HG02642 (cell line): ENCODE measurements at regions not wholly inside any gene's neighbourhood (a gene's known extent, or its start where the extent isn't known, plus 50 kb on each side); places are given as distances from the start of the nearest gene placed in this dataset.

Source experiments
- ATAC-seq: cut with Tn5 transposase; IDR thresholded peaks from one replicate; pipeline ENCODE4 v1.9.1; 2021; ENCODE audit warnings: mild to moderate bottlenecking; ENCODE audit not compliant: unreplicated experiment, poor library complexity

DNA sequence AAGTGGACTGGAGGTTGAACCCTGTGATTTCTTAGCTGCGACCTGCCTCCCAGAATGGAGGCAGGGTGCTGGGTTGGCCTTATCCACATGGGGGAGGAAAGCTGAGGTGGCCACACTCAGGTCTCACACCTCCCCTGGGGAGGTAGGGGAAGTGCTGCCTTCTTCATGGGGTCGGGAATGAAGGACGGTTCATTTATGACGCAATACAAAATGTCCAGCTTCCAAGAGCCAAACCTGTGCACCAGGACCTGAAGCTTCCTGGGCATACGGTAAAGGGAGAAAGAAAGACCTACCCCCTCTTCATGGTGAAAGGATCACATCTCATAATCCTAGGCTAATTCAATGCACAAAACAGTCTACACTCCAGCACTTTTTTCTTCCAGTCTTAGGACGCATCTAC is 150.6 kb upstream of the CDYL start:
- no peak for ATAC-seq

DNA sequence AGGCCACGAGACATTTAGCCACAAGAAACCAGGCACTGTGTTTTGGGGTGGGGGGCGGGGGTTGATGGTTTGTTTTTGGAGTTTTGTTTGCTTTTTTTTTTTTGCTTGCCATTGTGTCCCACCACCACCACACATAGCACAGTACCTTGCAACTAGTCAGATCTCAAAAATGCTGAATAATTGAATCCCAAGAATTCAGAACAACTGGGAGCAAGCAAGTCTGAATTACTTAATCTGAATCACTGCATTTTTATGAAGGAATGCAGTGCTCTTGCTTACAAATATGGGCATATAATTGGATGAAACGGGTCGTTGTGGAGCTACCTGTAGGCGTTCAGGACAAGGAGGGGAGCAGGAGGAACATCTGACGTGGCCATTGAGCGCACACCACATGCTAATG is 151.5 kb upstream of the CDYL start:
- ATAC-seq = no peak

DNA sequence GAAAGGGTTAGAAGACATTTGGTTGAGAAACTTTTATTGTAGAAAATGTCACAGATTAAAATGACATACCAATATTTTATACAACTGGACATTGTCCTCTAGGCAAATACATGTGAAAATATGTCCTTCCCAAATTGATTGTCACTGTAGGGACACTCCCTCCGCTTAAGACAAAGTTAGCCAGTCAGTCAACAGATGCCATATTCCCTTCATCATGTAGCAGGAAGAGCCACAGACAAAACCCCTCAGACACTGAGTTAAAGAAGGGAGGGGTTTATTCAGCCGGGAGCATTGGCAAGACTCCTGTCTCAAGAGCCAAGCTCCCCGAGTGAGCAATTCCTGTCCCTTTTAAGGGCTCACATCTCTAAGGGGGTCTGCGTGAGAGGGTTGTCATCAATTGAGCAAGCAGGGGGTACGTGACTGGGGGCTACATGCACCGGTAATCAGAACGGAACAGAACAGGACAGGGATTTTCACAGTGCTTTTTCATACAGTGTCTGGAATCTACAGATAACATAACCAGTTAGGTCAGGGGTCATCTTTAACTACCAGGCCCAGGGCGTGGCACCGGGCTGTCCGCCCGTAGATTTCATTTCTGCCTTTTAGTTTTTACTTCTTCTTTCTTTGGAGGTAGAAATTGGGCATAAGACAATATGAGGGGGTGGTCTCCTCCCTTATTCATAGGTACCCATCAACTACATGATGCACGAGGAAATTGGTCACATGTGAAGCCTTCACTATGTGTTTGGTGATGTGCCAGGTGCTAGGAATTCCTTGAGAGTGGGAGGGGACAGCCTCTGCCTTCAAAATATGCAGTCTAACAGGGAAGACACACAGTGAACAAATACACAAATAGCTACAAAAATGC is 155.7 kb upstream of the CDYL start:
- ATAC-seq = no peak

DNA sequence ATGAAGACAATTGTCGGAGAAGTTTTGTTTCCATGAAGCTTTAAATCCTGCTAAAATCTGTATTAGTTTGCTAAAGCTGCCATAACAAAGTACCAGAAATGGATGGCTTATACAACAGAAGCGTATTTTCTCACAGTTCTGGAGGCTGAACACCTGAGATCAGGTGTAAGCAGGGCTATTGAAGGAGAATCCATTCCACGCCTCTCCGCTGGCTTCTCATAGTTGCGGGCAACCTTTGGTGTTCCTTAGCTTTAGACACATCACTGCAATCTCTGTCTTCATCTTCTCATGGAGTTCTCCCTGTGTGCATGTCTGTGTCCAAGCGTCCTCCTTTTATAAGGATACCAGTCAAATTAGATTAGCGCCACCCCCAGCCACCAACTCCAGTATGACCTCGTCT is 159.9 kb upstream of the CDYL start:
- ATAC-seq = no peak

DNA sequence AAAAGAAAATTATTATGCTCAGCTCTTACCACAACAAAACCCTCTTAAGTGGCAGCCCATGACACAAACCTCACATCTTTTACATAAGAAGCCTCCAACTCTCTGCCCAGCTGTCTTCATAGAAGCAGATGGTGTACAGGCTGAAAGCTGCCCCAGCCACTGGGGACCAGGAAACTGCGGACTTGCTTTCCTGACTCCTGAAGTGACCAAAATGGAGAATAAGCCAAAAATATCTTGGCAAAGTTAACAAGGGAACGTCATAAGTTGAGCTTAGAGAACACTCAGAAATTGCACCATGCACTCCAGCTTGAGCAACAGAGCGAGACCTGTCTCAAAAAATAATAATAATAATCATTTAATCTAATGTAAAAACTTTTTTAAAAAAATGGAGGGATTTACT is 160.3 kb upstream of the CDYL start:
- no peak for ATAC-seq

DNA sequence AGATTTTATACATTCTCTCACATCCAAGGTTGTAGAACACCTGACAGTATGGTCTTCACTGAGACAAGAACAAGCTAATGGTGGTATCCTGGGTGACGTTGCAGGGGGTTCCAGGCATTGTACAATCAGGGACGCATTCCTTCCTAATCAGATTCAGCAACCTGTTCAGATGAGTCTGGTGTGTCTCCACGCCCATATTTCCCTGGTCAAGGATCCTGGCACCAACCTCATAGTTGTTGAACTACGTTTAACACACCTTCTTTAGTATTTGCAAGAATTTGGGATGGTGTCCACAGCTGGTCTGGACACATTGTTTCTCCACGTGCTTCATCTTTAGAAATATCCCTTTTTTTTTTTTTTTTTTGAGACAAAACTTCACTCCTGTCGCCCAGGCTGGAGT is 161.0 kb upstream of the CDYL start:
- ATAC-seq = no peak

DNA sequence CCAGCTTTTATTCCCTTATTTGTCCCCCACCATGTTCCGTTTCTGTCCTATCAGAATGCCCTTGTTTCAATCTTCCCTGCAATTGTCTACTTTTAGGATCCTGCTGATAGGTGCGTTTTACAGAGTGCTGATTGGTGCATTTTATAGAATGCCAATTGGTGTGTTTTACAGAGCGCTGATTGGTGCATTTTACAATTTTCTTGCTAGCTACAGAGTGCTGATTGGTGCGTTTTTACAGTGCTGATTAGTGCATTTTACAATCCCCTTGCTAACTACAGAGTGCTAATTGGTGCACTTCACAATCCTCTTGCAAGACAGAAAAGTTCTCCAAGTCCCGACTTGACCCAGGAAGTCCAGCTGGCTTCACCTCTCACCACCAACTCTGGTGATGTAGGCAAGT is 161.6 kb upstream of the CDYL start:
- no peak for ATAC-seq

DNA sequence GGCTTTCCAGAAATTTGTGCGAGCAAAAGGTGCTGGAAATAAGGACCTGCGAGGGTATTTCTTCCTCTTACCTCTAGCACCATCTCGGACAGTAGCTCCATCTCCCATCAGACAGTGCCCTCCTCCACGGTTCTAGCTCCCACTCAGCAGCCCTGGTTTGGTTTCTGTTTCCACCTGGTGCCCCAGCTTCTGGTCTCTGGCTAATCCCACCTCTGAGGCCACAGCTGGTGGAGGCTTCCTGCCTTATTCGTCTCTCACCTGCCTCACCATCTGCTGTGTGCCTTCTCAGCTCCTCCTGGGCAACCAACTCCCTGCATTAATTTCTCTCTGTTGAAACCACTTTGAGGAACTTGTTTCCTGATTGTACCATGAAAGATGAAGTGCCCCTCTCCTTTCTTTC is 162.4 kb upstream of the CDYL start:
- ATAC-seq = no peak

DNA sequence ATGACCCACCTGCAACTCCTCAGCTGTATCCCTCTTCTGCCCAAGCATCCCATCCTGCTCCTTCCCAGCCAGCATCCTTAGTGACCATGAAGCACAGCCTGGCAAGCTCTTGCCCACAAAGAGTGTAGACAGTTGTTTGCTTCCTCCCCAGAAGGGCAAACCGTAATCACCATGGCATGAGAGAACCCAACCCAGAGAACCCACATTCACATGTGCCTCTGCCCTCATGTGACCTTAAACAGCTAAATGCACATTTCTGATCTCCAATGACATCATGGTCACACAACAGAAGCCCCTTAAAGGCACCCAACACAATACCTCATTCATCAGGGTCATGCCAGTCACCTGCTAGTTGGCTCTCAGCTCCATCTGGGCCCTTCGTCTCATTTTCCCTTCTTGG is 162.8 kb upstream of the CDYL start:
- no peak for ATAC-seq

DNA sequence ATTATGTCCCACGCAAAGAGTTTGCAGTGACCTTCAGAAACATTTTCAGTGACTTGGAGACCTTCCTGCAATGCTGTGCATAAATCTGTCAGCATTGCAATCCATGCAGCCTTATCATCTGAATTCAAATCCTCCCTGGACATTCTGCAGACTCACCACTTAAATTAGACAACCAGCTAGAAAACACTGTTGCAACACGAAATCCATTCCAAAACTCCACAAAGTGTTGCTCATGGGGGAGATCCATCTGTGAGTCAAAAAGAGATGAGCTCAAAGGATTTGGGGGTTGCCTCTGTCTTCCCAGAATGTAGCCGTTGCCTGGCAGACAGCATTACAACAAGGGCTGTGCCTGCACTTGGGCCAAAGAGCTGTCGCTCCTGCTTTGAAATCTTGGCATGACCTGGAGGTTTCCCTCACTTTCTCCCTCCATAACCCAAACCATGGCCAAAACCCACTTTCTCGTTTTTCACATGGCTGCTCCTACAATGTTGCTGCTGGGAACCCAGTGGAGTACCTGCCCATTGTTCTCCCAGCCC is 163.5 kb upstream of the CDYL start:
- ATAC-seq = no peak

DNA sequence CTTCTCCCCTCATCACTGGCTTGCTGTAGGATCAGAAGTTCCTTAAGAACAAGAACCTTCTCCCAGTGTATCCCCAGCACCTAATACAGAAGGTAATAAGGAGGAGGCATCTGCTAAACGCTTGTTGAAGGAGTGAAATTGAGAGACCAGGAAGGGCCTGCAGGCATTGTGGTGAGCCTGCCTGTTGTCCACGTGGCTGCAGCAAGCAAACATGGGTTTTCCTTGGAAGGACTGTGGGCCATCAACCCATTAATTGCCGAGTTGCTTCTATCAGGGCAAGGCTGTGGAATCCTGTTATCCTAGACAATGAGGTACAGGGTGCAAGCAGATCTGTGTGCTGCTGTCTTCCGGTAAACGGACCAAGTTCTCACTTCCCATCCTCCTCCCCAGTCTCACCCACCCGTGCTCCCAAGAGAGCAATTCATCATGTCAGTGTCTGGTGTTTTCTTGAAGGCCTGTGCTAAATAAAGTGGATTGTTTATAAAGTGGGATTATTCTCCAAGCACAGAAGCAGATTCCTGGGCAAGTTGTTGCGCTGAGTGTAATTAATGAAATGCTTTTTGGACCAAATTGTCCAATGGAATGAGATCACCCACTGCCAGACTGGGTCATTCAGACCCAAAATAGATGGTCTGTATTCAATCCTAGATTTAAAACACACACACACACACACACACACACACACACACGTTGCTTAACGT is 164.6 kb upstream of the CDYL start:
- no peak for ATAC-seq

DNA sequence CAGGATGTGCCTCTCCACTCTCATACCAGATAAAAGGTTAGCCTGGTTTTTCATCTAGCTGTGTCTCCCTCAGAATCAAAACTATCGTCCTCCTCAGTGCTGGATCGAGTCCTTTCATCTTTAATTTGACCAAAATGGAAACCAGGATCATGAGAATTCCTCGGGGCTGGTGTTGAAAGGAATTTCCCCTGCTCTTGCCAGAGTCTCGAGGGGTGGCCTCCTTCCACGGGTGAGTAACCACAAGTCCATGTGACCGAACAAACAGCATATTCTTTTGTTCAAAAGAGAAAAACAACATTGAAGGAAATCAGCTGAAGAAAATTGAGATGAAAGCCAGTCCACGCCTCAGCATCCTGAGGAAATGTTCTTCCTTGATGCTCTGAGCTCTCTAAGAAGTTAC is 165.9 kb upstream of the CDYL start:
- ATAC-seq = no peak

DNA sequence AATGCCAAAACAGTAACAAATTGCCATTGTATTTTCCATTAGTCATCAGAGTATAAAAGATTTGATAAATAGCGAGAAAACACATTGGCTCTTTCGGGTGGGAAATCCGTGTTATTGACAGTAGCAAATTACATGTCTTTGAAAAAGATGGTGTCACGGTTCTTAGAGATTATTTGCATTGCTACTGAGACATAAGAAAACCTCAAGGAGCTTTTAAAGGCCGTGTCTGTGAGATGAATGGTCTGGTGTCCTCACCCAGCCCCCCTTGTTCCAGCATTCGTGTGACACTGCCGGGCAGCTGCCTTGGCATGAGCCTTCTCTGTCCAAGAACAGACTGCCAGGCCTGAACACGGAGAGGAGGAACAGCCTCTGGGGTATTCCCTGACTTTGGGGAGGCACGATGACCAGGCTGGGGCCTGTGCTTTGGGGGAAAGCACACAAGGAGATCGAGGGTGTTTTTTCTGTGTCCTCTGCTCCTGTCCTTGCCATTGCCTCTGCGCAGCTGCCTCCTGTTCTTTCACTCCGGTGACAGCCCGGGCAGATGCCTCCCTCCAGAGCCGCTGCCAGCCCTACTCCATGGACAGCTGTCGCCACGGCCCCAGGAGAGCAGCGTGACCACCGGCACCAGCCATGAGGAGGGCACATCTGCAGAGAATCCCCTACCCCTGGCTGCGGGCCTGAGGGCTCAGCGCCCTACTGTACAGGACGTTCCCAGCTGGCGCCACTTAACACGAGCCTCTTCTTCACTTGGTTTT is 167.7 kb upstream of the CDYL start:
- no peak for ATAC-seq

DNA sequence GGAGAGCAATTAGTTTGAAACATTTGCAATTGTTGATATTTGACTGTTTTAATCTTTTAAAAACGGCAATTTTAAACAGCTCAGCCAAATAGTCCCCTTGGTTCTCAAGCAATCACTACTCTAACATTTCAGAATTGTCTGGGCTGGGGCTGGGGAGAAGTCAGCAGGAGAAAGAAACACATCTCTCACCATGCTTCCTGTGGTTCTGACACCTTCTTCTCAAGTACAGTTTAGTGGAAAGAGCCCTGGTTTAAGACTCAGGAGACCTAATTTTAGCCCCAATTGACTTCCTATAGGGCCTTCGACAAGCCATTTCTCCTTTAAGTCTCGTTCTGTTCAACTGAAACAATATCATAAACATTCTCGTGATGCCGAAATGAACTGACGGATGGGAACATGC is 168.4 kb upstream of the CDYL start:
- ATAC-seq = no peak

DNA sequence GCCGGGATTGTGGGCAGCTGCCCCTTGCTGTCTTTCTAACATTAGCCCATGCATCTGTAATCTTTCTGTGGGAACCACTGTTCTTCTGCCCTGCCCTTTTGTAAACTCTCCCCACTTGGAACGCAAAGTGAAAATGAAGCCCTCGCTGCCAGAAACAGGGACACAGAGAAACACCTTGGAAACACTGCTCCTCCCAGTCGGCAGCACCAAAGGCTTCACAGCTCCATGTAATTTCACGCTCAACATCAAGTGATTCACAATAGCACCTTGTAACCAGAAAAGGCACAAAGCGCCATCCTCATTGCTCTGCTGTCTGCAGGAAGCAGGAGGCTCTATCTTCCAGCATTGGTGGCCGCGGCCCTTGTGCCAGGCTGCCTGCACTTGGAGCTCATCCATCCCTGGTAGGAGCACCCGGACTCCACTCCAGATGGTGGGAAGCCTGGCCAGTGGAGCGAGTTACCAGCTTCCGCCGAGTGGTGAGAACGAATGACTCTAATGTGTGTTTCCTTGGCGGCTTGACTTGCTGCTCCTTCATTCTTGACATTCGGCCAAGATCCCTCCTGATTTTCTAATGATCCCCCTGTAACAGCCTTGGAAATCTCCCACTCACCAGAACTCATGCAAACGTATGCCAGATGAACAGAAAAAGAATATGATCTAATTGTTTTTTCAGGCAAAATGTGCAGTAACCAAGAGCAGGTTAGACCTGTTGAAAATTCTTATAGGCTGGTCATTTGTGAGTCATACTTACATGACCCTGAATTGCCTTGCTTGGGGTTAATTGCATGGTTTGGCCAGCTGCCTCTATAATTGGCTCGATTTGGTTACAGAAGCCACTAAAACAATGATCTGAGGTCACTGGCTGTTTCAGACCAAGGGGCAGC is 169.1 kb upstream of the CDYL start:
- ATAC-seq = no peak

DNA sequence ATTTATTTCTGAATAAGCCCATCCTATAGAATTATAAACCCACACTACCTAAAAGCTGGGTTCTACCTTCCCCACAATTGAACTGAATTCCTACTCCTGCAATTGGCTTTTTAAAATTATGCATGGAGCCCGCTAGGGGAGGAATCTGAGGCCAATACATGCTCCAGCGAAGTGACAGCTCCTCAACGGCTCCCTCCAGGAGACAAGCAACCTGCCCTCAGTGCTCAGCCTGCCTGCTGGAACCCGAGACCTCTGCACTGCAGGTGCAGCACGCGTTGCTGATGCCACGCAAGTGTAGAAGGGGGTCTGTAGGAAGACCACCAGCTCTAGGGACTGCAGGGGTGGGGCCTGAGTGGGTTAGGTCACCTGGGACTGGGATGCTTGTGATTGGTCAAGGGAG is 170.2 kb upstream of the CDYL start:
- ATAC-seq = no peak

DNA sequence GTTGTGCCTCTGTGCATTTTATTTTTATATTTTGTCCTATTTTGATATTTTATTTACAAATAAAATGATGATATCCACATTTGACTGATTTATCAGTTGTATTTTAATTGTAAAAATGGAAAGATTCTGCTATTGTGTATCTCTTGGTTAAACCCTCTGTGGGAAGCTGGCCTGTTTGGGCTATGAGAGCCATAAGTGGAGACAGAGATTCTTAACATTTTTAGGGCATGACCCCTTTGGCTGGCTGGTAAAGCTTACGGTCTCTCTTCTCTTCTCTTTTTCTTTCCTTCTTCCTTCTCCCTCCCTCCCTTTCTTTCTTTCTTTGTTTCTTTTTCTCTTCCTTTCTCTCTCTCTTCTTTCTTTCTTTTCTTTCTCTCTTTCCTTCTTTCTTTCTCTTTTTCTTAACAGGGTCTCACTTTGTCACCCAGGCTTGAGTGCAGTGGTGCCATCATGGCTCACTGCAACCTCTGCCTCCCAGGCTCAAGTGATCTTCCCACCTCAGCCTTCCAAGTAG is 172.3 kb upstream of the CDYL start:
- ATAC-seq = no peak

DNA sequence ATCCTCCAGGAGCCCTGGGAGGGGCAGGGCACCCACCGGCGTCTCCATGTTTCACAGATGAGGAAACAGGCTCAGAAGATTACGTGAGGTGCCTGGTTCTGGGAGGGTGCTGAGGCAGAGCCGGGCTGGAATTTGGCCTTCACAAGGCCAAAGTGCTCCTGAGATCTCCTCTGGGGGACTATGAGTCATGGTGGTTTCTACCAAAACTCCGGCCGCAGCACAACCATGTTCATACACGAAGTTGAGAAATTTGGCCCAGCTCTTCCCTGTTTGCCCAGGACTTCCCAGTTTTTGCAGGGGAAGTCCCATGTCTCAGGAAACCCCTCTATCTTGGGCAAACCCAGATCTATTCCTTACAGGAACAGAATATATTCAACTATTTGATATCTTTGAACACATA is 172.9 kb upstream of the CDYL start:
- no peak for ATAC-seq

DNA sequence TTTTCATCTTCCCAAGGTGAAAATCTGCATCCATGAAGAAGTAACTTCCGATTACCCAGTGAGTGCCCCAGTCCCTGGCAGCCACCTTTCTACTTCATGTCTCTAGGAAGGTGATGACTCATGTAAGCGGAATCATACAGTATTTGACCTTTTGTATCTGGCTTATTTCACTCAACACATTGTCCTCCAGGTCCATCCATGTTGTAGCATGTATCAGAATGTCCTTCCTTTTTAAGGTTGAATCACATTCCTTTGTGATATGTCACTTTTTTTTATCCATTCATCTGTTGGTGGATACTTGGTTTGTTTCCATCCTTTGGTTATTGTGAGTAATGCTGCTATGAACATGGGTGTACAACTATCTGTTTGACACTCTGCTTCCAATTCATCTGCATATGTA is 176.3 kb upstream of the CDYL start:
- no peak for ATAC-seq
